ENCODE measurements at regions not wholly inside any gene's neighbourhood (a gene's known extent, or its start where the extent isn't known, plus 50 kb on each side); places are given as distances from the start of the nearest gene placed in this dataset.

DNA sequence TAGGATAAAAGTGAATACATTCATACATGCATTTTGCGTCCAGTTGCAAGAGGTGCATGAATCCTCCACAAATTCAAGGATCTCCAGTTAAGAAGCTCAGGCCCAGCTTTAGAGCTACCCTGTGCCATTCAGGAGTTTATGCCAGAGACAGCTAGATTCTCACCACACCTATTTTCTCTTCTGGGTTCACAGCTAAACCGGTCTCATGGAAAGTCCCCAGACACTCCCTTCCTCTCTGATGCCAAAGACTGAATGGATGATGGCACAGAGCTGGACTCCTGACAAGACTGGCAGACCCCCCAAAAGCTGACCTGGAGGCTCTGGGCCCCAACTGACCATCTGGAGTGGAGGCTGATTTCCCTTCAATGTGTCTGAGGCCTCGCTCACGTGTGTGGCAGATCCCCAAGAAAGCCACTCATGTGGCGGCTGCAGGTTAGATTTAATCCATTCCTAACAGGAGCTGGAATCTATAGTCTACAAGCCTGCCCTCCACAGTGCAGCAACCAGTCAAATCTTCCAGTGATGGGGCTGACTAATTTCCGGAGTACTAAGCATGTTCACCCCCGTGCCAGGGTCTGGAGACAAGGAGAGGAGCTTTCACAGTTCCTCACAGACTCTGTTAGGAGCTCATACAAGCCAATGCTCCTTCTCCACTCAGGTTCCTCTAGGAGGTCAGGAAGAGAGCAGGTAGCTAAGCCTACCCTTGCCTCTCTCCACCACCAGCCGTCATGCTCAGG, 257.1 kb downstream of the BCL11A start:
- H3K4me3 ChIP-seq (ENCODE audit: low read length): no peak overlapping the region
- no peak overlapping the region for H3K4me2 ChIP-seq (ENCODE audit: low read length)
- H3K9me3 ChIP-seq (ENCODE audit: low read length): no peaks in the 10 kb centered on the region
- H2AFZ ChIP-seq (ENCODE audit: low read depth, low read length): no peak overlapping the region
- TF ChIP-seq POLR2AphosphoS5 (IDR thresholded peaks at IDR 0.05): no peak
- no peak for TF ChIP-seq RAD21 (conservative IDR thresholded peaks at IDR 0.05)
- TF ChIP-seq MXI1 (conservative IDR thresholded peaks at IDR 0.05; ENCODE audit: poor library complexity, severe bottlenecking): no peak
- TF ChIP-seq EP300 (conservative IDR thresholded peaks at IDR 0.05; ENCODE audit: poor library complexity, severe bottlenecking): no peak
- TF ChIP-seq EZH2 (IDR thresholded peaks at IDR 0.05; ENCODE audit: borderline replicate concordance, insufficient read depth, low read length, poor library complexity, severe bottlenecking): no peak
- no peak for TF ChIP-seq TAF1 (IDR thresholded peaks at IDR 0.05; ENCODE audit: low read depth)
- no peak for TF ChIP-seq CTCF (IDR thresholded peaks at IDR 0.05; ENCODE audit: poor library complexity, severe bottlenecking)
- TF ChIP-seq, protein P1, sequence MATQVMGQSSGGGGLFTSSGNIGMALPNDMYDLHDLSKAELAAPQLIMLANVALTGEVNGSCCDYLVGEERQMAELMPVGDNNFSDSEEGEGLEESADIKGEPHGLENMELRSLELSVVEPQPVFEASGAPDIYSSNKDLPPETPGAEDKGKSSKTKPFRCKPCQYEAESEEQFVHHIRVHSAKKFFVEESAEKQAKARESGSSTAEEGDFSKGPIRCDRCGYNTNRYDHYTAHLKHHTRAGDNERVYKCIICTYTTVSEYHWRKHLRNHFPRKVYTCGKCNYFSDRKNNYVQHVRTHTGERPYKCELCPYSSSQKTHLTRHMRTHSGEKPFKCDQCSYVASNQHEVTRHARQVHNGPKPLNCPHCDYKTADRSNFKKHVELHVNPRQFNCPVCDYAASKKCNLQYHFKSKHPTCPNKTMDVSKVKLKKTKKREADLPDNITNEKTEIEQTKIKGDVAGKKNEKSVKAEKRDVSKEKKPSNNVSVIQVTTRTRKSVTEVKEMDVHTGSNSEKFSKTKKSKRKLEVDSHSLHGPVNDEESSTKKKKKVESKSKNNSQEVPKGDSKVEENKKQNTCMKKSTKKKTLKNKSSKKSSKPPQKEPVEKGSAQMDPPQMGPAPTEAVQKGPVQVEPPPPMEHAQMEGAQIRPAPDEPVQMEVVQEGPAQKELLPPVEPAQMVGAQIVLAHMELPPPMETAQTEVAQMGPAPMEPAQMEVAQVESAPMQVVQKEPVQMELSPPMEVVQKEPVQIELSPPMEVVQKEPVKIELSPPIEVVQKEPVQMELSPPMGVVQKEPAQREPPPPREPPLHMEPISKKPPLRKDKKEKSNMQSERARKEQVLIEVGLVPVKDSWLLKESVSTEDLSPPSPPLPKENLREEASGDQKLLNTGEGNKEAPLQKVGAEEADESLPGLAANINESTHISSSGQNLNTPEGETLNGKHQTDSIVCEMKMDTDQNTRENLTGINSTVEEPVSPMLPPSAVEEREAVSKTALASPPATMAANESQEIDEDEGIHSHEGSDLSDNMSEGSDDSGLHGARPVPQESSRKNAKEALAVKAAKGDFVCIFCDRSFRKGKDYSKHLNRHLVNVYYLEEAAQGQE (IDR thresholded peaks at IDR 0.05; ENCODE audit: borderline replicate concordance): no peak
- no peak for TF ChIP-seq SMC3 (conservative IDR thresholded peaks at IDR 0.05; ENCODE audit: poor library complexity)
- no peaks in the 10 kb centered on the region for H3F3A ChIP-seq (ENCODE audit: insufficient read depth, low read length, poor library complexity, severe bottlenecking)
- H4K20me1 ChIP-seq (ENCODE audit: insufficient read depth): no peaks in the 10 kb centered on the region
- H3K9me2 ChIP-seq (ENCODE audit: insufficient read depth, low read length): no peaks in the 10 kb centered on the region
- H3K79me2 ChIP-seq (replicated peaks; ENCODE audit: insufficient read depth, low read length): no peaks in the 10 kb centered on the region
- no peak overlapping the region for H3K27ac ChIP-seq (ENCODE audit: low read length)
- H3K36me3 ChIP-seq (ENCODE audit: insufficient read depth, low read length): no peaks in the 10 kb centered on the region
- no peaks in the 10 kb centered on the region for H3K27me3 ChIP-seq (ENCODE audit: insufficient read depth, low read depth, low read length)
- H3K9ac ChIP-seq (ENCODE audit: low read length): no peak overlapping the region

DNA sequence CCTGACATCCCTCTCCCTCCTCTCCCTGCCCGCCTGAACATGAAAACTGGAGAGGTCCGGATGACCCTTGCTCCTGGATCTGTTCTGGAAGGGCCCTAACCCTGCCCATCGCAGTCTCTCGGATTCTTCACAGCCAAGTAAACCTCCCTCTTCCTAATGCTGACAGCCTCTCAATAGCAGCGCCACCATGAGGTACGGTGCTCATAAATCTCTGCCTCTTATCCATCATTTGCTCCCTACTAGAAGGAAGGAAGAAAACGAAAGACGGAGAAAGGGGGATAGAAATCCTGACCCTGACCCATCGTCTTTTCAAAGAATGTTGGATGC, 257.9 kb downstream of the BCL11A start:
- Histone ChIP-seq H3K4me3 (ENCODE audit: low read length) (no peak overlapping the region), H3K9ac (ENCODE audit: low read length) (no peak overlapping the region), H3K9me2 (ENCODE audit: insufficient read depth, low read length) (no peaks in the 10 kb centered on the region), H3K9me3 (ENCODE audit: low read length) (no peaks in the 10 kb centered on the region), H2AFZ (ENCODE audit: low read depth, low read length) (no peak overlapping the region), H3K79me2 (replicated peaks; ENCODE audit: insufficient read depth, low read length) (no peaks in the 10 kb centered on the region), H3K36me3 (ENCODE audit: insufficient read depth, low read length) (no peaks in the 10 kb centered on the region), H3K27me3 (ENCODE audit: insufficient read depth, low read depth, low read length) (no peaks in the 10 kb centered on the region), H3K4me2 (ENCODE audit: low read length) (no peak overlapping the region), H4K20me1 (ENCODE audit: insufficient read depth) (no peaks in the 10 kb centered on the region), H3K27ac (ENCODE audit: low read length) (no peak overlapping the region), H3F3A (ENCODE audit: insufficient read depth, low read length, poor library complexity, severe bottlenecking) (no peaks in the 10 kb centered on the region)
- TF ChIP-seq POLR2AphosphoS5 (IDR thresholded peaks at IDR 0.05): no peak
- TF ChIP-seq, protein P1 (IDR thresholded peaks at IDR 0.05; ENCODE audit: borderline replicate concordance): no peak
- no peak for TF ChIP-seq EZH2 (IDR thresholded peaks at IDR 0.05; ENCODE audit: borderline replicate concordance, insufficient read depth, low read length, poor library complexity, severe bottlenecking)
- no peak for TF ChIP-seq TAF1 (IDR thresholded peaks at IDR 0.05; ENCODE audit: low read depth)
- no peak for TF ChIP-seq RAD21 (conservative IDR thresholded peaks at IDR 0.05)
- no peak for TF ChIP-seq MXI1 (conservative IDR thresholded peaks at IDR 0.05; ENCODE audit: poor library complexity, severe bottlenecking)
- no peak for TF ChIP-seq CTCF (IDR thresholded peaks at IDR 0.05; ENCODE audit: poor library complexity, severe bottlenecking)
- TF ChIP-seq SMC3 (conservative IDR thresholded peaks at IDR 0.05; ENCODE audit: poor library complexity): no peak
- no peak for TF ChIP-seq EP300 (conservative IDR thresholded peaks at IDR 0.05; ENCODE audit: poor library complexity, severe bottlenecking)
